ENCODE measurements at regions not wholly inside any gene's neighbourhood (a gene's known extent, or its start where the extent isn't known, plus 50 kb on each side); places are given as distances from the start of the nearest gene placed in this dataset.

DNA sequence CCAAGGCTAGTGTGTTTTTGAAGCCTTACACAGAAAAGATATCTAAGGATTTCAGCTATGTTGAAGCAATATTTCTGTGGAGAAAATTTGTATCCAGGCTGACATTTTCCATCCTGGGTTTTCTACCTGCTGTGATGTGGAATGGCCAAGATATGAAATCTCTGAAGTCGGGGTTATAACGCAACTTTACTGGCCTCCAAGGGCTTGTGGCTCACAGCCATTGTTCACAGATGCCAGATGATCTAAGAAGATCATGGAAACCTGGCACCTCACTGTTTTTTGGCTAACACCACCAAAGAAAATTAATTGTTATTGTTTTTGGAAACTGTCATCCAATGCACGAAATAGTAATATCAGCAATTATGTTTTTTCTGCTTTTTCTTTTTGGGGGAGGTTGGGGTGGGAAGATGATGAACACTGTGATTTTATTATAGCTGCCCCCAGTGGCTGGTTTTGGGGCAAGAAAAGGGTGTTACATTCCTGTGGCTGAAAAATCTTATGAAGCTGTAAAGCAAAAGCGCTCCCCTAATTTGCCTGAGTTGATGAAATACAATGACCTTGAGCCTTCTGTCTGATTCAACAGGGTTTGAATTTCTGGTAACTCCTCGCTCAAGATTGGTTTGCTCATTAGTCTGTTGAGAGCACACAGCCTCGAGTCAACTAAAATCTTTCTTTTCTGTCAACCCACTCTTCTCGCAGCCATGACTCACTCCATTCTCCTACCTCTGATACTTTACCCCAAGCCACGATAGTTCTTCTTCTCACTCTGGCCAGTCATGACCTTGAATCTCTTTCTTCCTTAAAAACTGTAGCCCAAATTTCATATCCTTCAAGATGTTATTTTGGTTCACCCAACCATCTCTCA is 236.7 kb downstream of the PAX1 start:
- no peaks in the 10 kb centered on the region for H3K27me3 ChIP-seq (ENCODE audit: control insufficient read depth, insufficient read depth, low read length)
- H3K9ac ChIP-seq (ENCODE audit: low read length), result no peak overlapping the region
- peaks cover 5% of the 10 kb centered on the region for H3K4me1 ChIP-seq (ENCODE audit: control insufficient read depth, low read depth, low read length)
- H3K9me3 ChIP-seq (ENCODE audit: control insufficient read depth, low read depth, low read length), result no peaks in the 10 kb centered on the region
- H3K27ac ChIP-seq (ENCODE audit: low read length), result no peak overlapping the region
- no peaks in the 10 kb centered on the region for H3K36me3 ChIP-seq (ENCODE audit: control insufficient read depth, low read depth, low read length)
- H3K4me3 ChIP-seq (ENCODE audit: low read length), result no peak overlapping the region

DNA sequence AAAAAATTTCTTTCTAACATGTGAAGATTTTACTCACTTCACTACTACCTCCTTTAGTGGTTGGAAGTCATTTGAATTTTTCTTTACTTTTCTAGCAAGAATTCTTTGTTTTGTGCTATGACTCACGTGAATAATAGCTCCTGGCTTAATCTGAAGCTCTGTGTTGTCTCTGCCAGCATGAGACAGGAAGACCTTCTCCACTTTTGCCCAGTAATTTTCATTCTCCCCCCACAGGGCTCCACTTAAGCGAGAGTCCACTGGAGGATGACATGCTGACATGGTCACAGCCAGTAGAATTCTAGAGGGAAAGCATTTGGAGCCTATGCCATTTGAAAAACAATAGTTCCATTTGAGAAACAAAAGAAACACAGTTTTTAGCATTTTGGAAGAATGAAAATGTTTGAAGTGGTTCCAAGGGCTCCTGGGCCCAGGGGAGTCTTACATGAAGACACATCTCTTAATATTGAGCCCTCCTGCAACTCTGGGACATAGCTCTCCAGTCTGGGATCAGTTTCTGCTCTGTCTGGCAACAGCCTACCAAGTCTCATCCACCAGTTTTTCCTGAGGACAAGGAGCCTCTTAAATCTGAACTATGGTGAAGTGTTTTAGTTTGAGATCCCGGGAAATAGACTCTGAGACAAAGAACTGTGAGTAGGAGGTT is 231.4 kb downstream of the PAX1 start:
- Histone ChIP-seq H3K27ac (ENCODE audit: low read length) (peak overlapping the region; percentile 53), H3K27me3 (ENCODE audit: control insufficient read depth, insufficient read depth, low read length) (no peaks in the 10 kb centered on the region), H3K4me3 (ENCODE audit: low read length) (peak overlapping the region; percentile 14), H3K36me3 (ENCODE audit: control insufficient read depth, low read depth, low read length) (no peaks in the 10 kb centered on the region), H3K9ac (ENCODE audit: low read length) (no peak overlapping the region), H3K9me3 (ENCODE audit: control insufficient read depth, low read depth, low read length) (no peaks in the 10 kb centered on the region), H3K4me1 (ENCODE audit: control insufficient read depth, low read depth, low read length) (peaks cover 20% of the 10 kb centered on the region)

DNA sequence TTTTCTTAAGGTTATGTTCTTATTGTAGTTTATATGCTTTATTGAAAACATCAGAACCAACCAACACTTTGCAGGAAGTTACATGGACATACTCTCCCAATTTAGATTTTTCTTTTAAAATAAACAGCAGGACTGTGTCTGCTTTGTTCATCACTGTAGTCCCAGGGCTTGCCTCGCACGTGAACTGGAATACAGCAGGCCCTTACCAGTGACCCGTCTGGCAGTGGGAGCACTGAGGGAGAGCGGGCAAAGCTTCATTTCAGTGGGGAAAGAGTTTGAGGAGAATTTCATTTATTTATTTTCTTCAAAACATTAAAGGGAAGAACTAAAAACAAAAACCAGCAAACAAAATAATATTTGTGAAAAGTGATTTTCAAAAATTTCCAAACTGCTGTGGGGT is 230.8 kb downstream of the PAX1 start:
- peak overlapping the region; percentile 14 for H3K4me3 ChIP-seq (ENCODE audit: low read length)
- H3K9ac ChIP-seq (ENCODE audit: low read length), result peak overlapping the region; percentile 32

DNA sequence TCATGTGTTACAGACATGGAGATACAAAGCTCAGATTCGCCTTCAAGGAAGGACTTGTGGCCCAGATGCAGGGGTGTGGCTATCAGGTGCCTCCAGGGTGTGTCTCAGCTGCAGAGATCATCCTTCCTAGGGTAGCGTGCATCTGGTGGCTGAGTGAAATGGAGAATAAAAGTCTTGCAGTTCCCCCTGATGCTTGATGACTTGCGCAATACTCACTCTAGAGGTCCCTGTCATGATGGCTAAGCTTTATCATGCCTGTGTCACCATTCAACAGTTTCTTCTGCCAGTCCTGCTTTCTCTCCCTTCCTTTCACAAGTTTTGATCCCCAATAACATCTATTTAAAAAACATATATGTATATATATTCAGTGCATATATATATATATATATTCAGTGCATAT is 228.1 kb downstream of the PAX1 start:
- Histone ChIP-seq H3K9ac (ENCODE audit: low read length) (no peak overlapping the region), H3K9me3 (ENCODE audit: control insufficient read depth, low read depth, low read length) (no peaks in the 10 kb centered on the region), H3K27me3 (ENCODE audit: control insufficient read depth, insufficient read depth, low read length) (no peaks in the 10 kb centered on the region), H3K4me3 (ENCODE audit: low read length) (no peak overlapping the region), H3K4me1 (ENCODE audit: control insufficient read depth, low read depth, low read length) (peaks cover 20% of the 10 kb centered on the region), H3K36me3 (ENCODE audit: control insufficient read depth, low read depth, low read length) (no peaks in the 10 kb centered on the region), H3K27ac (ENCODE audit: low read length) (no peak overlapping the region)

More for the DNA sequence above, 230.8 kb downstream of the PAX1 start:
- Histone ChIP-seq H3K4me1 (ENCODE audit: control insufficient read depth, low read depth, low read length) (peaks cover 20% of the 10 kb centered on the region), H3K9me3 (ENCODE audit: control insufficient read depth, low read depth, low read length) (no peaks in the 10 kb centered on the region), H3K27me3 (ENCODE audit: control insufficient read depth, insufficient read depth, low read length) (no peaks in the 10 kb centered on the region), H3K36me3 (ENCODE audit: control insufficient read depth, low read depth, low read length) (no peaks in the 10 kb centered on the region), H3K27ac (ENCODE audit: low read length) (peak overlapping the region; percentile 53)

DNA sequence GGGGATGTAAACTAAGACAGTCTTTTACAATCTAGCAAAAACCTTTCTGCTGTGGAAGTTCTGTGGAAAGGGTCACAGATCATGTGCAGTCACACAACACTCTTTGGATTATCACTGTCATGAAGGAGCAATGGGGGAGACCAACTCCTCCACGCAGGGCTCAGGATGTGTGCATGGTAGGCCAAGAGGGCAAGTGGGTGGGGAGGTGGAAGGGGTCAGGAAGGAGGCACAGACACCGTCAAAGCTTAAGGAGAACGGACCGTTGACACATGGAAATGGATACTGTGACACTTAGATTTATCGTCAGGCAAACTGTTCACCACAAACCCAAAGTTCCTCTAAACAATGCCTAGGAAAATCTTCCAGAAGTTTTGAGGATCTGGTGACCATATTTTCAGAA is 215.8 kb downstream of the PAX1 start:
- no peak overlapping the region for H3K27ac ChIP-seq (ENCODE audit: low read length)
- H3K9ac ChIP-seq (ENCODE audit: low read length), result no peak overlapping the region
- no peaks in the 10 kb centered on the region for H3K36me3 ChIP-seq (ENCODE audit: control insufficient read depth, low read depth, low read length)
- H3K4me1 ChIP-seq (ENCODE audit: control insufficient read depth, low read depth, low read length), result no peaks in the 10 kb centered on the region
- no peaks in the 10 kb centered on the region for H3K27me3 ChIP-seq (ENCODE audit: control insufficient read depth, insufficient read depth, low read length)
- no peak overlapping the region for H3K4me3 ChIP-seq (ENCODE audit: low read length)
- H3K9me3 ChIP-seq (ENCODE audit: control insufficient read depth, low read depth, low read length), result no peaks in the 10 kb centered on the region

DNA sequence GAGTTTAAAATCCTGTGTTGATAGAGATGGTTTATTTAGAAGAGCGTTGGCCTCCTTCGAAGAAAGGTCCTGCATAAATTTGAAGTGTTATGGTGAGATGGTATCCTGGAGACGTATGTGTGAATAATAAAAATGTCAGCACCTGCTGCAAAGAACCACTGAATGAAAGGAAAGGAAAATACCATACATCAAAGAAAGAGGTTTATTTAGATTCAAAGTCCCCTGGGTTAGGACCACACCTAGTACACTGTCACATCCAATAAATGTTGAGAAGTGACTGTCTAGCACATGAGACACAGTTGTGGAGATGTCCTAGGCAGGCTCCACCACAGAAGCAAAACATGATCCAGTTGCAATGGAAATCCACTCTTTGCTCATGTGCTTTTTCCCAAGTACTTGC is 214.7 kb downstream of the PAX1 start:
- no peaks in the 10 kb centered on the region for H3K27me3 ChIP-seq (ENCODE audit: control insufficient read depth, insufficient read depth, low read length)
- H3K4me1 ChIP-seq (ENCODE audit: control insufficient read depth, low read depth, low read length), result no peaks in the 10 kb centered on the region
- no peaks in the 10 kb centered on the region for H3K36me3 ChIP-seq (ENCODE audit: control insufficient read depth, low read depth, low read length)
- no peak overlapping the region for H3K4me3 ChIP-seq (ENCODE audit: low read length)
- no peaks in the 10 kb centered on the region for H3K9me3 ChIP-seq (ENCODE audit: control insufficient read depth, low read depth, low read length)
- H3K27ac ChIP-seq (ENCODE audit: low read length), result no peak overlapping the region
- no peak overlapping the region for H3K9ac ChIP-seq (ENCODE audit: low read length)

DNA sequence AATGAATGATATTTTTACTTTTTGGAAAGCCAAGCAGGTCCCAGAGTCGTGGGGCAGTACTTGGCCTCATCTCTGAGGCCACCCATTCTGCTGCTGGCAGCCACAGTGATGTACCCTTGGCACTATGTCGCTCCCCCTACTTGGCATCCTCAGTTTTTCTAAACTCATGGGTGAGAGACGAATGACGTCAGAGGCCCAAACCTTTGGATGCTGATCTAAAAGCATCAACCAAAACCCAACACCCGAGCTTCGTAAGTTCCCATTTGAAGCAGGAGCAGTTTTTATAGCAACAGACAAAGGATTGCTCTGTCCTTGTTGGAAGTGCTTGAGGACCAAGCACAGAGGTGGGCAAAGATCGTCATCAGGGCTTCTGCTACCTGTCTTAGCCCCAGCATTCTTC is 212.9 kb downstream of the PAX1 start:
- Histone ChIP-seq H3K9me3 (ENCODE audit: control insufficient read depth, low read depth, low read length) (no peaks in the 10 kb centered on the region), H3K4me3 (ENCODE audit: low read length) (no peak overlapping the region), H3K9ac (ENCODE audit: low read length) (no peak overlapping the region), H3K4me1 (ENCODE audit: control insufficient read depth, low read depth, low read length) (no peaks in the 10 kb centered on the region), H3K27ac (ENCODE audit: low read length) (no peak overlapping the region), H3K27me3 (ENCODE audit: control insufficient read depth, insufficient read depth, low read length) (no peaks in the 10 kb centered on the region), H3K36me3 (ENCODE audit: control insufficient read depth, low read depth, low read length) (no peaks in the 10 kb centered on the region)

DNA sequence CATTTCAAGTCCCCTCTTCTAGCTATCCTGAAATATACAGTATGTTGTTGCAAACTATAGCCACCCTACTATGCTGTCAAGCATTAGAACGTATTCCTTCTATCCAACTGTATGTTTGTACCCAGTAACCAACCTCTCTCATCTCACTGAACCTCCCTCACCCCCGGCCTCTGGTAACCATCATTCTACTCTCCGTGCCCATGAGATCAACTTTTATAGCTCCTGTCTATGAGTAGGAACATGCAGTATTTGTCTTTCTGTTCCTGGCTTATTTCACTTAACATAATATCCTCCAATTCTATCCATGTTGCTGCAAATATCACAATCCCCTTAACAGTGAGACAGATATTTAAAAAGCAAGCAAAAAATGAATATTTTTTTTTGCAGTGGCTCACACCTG is 196.9 kb downstream of the PAX1 start:
- no peak overlapping the region for H3K9ac ChIP-seq (ENCODE audit: low read length)
- no peaks in the 10 kb centered on the region for H3K4me1 ChIP-seq (ENCODE audit: control insufficient read depth, low read depth, low read length)
- no peaks in the 10 kb centered on the region for H3K9me3 ChIP-seq (ENCODE audit: control insufficient read depth, low read depth, low read length)
- H3K27me3 ChIP-seq (ENCODE audit: control insufficient read depth, insufficient read depth, low read length), result no peaks in the 10 kb centered on the region
- no peak overlapping the region for H3K4me3 ChIP-seq (ENCODE audit: low read length)
- no peak overlapping the region for H3K27ac ChIP-seq (ENCODE audit: low read length)
- H3K36me3 ChIP-seq (ENCODE audit: control insufficient read depth, low read depth, low read length), result no peaks in the 10 kb centered on the region

DNA sequence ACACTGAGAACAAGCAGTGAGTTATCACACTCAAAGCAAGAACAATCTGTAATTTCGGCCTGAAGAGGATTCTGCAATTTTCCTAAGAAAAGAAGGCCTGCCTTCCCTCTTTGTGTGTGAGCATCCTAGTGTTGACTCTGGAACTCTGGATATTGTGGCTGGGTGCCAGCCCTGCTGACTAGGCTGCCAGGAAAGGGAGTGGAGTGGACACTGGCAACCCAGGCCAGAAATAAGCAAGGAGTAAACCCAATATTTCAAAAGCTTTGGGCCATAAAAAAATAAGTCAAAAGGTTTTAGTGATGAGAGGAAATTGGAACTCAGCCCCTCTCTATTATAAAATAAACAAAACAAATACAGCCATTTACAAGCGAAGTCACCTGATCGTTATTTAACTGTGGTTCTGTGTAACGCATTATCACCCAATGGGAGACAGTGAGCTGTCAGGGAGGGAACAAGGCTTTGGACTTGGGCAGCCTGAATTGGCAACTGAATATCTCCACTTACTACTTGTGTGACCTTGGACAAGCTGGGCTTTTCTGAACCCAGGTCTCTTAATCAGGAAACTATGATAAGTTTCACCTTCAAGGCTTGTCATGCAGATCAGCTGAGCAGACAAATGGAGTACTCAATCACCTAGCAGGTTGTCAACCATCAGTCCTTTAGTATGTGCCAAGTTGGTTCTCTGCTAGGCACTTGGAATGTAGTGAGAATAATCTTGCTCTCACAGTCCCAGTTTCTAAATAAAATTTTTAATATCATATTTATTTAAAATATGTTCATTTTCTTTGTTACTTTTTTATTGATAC is 196.2 kb downstream of the PAX1 start:
- H3K27ac ChIP-seq (ENCODE audit: low read length), result no peak overlapping the region
- no peak overlapping the region for H3K4me3 ChIP-seq (ENCODE audit: low read length)
- H3K9me3 ChIP-seq (ENCODE audit: control insufficient read depth, low read depth, low read length), result no peaks in the 10 kb centered on the region
- no peaks in the 10 kb centered on the region for H3K27me3 ChIP-seq (ENCODE audit: control insufficient read depth, insufficient read depth, low read length)
- no peaks in the 10 kb centered on the region for H3K4me1 ChIP-seq (ENCODE audit: control insufficient read depth, low read depth, low read length)
- no peak overlapping the region for H3K9ac ChIP-seq (ENCODE audit: low read length)
- no peaks in the 10 kb centered on the region for H3K36me3 ChIP-seq (ENCODE audit: control insufficient read depth, low read depth, low read length)

DNA sequence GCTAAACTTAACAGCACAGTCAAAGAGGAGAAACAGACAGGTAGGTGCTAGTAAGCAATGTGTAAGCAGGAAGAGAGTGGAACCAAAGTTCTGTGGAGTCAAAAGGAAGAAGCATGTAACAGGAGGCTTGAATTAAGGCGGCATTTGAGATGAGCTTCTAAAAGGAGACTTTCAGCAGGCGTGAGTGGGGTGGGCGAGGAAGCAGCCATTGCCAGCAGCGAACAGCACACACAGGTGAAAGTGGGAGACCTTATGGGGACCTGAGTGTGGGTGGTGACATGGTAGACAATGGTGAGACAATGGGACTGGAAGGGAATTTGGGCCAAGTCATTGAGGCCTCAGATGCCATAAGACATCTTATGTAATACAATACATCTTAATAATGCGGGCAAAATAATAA is 195.0 kb downstream of the PAX1 start:
- Histone ChIP-seq H3K4me1 (ENCODE audit: control insufficient read depth, low read depth, low read length) (no peaks in the 10 kb centered on the region), H3K27ac (ENCODE audit: low read length) (no peak overlapping the region), H3K9ac (ENCODE audit: low read length) (no peak overlapping the region), H3K4me3 (ENCODE audit: low read length) (no peak overlapping the region), H3K9me3 (ENCODE audit: control insufficient read depth, low read depth, low read length) (no peaks in the 10 kb centered on the region), H3K36me3 (ENCODE audit: control insufficient read depth, low read depth, low read length) (no peaks in the 10 kb centered on the region), H3K27me3 (ENCODE audit: control insufficient read depth, insufficient read depth, low read length) (no peaks in the 10 kb centered on the region)

DNA sequence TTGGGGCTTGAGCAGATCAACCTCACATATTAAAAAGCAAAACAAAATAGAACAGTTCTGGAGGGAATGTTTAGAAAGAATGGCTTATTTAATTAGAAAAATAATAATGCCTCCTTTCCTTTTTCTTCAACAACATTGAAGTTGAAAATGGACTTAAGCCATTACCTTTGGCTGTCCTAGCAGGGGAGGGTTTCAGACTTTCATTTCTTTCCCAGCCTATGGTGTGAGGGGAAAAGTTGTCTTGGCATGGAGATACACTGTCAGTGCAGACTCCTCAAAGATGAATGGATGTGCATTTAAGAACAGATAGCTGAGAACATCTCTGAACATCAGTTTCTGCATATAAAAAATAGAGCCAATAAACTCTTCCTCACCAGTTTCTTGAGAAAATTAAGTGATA is 169.5 kb downstream of the PAX1 start:
- H3K9ac ChIP-seq (ENCODE audit: low read length), result no peak overlapping the region
- H3K27ac ChIP-seq (ENCODE audit: low read length), result no peak overlapping the region
- H3K27me3 ChIP-seq (ENCODE audit: control insufficient read depth, insufficient read depth, low read length), result peaks cover 24% of the 10 kb centered on the region
- H3K4me3 ChIP-seq (ENCODE audit: low read length), result no peak overlapping the region
- no peaks in the 10 kb centered on the region for H3K4me1 ChIP-seq (ENCODE audit: control insufficient read depth, low read depth, low read length)
- no peaks in the 10 kb centered on the region for H3K36me3 ChIP-seq (ENCODE audit: control insufficient read depth, low read depth, low read length)
- no peaks in the 10 kb centered on the region for H3K9me3 ChIP-seq (ENCODE audit: control insufficient read depth, low read depth, low read length)

Data from iPS-18a (cell line).